NT2/D1 (cell line): ENCODE measurements at regions not wholly inside any gene's neighbourhood (a gene's known extent, or its start where the extent isn't known, plus 50 kb on each side); places are given as distances from the start of the nearest gene placed in this dataset.

ENCODE experiments used
- SUZ12 ChIP-seq: IDR thresholded peaks from 2 replicates; pipeline ENCODE4 v1.6.1; 2011; ENCODE audit not compliant: insufficient read length, insufficient read depth; ENCODE audit errors: extremely low read depth
- YY1 ChIP-seq: IDR thresholded peaks from 2 replicates; pipeline ENCODE4 v1.6.1; 2011; ENCODE audit not compliant: insufficient read length, insufficient read depth

DNA sequence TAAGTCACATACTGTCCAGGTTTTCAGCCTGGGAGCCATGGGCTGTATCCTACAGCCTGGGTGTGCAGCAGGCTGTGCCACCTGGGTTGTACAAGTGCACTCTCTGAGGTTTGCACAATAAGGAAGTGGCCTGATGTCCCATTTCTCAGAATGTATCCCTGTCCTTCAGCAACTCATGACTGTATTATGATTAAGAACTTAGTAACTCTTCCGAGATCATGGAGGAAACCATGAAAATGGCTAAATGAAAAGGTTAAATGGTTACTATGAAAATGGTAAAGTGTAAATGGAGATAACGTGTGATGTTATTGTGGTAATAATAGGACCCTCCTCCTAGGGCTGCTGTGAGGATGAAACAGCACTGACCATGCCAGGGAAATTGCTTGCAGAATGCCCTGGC, 227.6 kb downstream of the ANKRD60 start:
- TF ChIP-seq YY1 (no peak), SUZ12 (no peak)
